ENCODE measurements at regions not wholly inside any gene's neighbourhood (a gene's known extent, or its start where the extent isn't known, plus 50 kb on each side); places are given as distances from the start of the nearest gene placed in this dataset.

- Histone ChIP-seq H3K4me1 (peaks cover 0 to 9% (median 3%) of the 10 kb centered on the region in 4 donors), H3K27me3 (no peaks in the 10 kb centered on the region), H3K27ac (no peak overlapping the region), H3K36me3 (no peaks in the 10 kb centered on the region), H3K4me3 (no peak overlapping the region), H3K9me3 (no peaks in the 10 kb centered on the region)
- 93% methylated on average over 11 of the region's 13 CpGs for WGBS (ENCODE audit: insufficient coverage, low coverage, low lambda C conversion rate, missing lambda C conversion rate)
- ATAC-seq (no peak), DNase-seq (no peak)
- intact Hi-C loops (cut with DNase I), result no loop called here
- no peak for TF ChIP-seq POLR2A (IDR thresholded peaks at IDR 0.05)
- no peak for TF ChIP-seq CTCF (IDR thresholded peaks at IDR 0.05)
Measured at GRCh38 chr13:111556496-111556895, 236.1 kb downstream of the TEX29 start.

GRCh38 chr13:111557921-111558699, 237.7 kb downstream of the TEX29 start:
- ATAC-seq (no peak), DNase-seq (no peak)
- Histone ChIP-seq H3K27me3 (no peaks in the 10 kb centered on the region), H3K9me3 (no peaks in the 10 kb centered on the region), H3K36me3 (no peaks in the 10 kb centered on the region), H3K4me1 (no peaks in the 10 kb centered on the region), H3K27ac (no peak overlapping the region), H3K4me3 (no peak overlapping the region)
- WGBS (ENCODE audit: insufficient coverage, low coverage, low lambda C conversion rate, missing lambda C conversion rate), result 92% methylated on average over 8 of the region's 19 CpGs
- TF ChIP-seq CTCF (IDR thresholded peaks at IDR 0.05) (no peak), POLR2A (IDR thresholded peaks at IDR 0.05) (no peak)
- intact Hi-C loops (cut with DNase I), result no loop called here

- DNase-seq (no peak), ATAC-seq (no peak)
- Histone ChIP-seq H3K27ac (no peak overlapping the region), H3K27me3 (no peaks in the 10 kb centered on the region), H3K9me3 (no peaks in the 10 kb centered on the region), H3K36me3 (no peaks in the 10 kb centered on the region), H3K4me3 (no peak overlapping the region), H3K4me1 (no peaks in the 10 kb centered on the region)
- 92% methylated on average over 15 of the region's 16 CpGs for WGBS (ENCODE audit: insufficient coverage, low coverage, low lambda C conversion rate, missing lambda C conversion rate)
- no peak for TF ChIP-seq POLR2A (IDR thresholded peaks at IDR 0.05)
- no peak for TF ChIP-seq CTCF (IDR thresholded peaks at IDR 0.05)
- intact Hi-C loops (cut with DNase I), result no loop called here
Measured at GRCh38 chr13:111558700-111559088, 238.3 kb downstream of the TEX29 start.

GRCh38 chr13:111559612-111560403, 239.4 kb downstream of the TEX29 start:
- no peaks in the 10 kb centered on the region for H3K4me1 ChIP-seq
- H3K27ac ChIP-seq, result no peak overlapping the region
- no peak overlapping the region for H3K4me3 ChIP-seq
- intact Hi-C loops (cut with DNase I), result no loop called here
- H3K9me3 ChIP-seq, result no peaks in the 10 kb centered on the region
- TF ChIP-seq CTCF (IDR thresholded peaks at IDR 0.05), result no peak
- TF ChIP-seq POLR2A (IDR thresholded peaks at IDR 0.05), result no peak
- DNase-seq (no peak), ATAC-seq (no peak)
- WGBS (ENCODE audit: insufficient coverage, low coverage, low lambda C conversion rate, missing lambda C conversion rate), result 24% methylated on average over 9 of the region's 26 CpGs
- no peaks in the 10 kb centered on the region for H3K27me3 ChIP-seq
- H3K36me3 ChIP-seq, result no peaks in the 10 kb centered on the region
